AG08395 (cell line): ENCODE measurements at regions not wholly inside any gene's neighbourhood (a gene's known extent, or its start where the extent isn't known, plus 50 kb on each side); places are given as distances from the start of the nearest gene placed in this dataset.

Experiments used
- DNase-seq: peaks from one replicate; pipeline ENCODE4 v3.0.0; 2012; ENCODE audit warnings: mixed read lengths, low spot score

DNA sequence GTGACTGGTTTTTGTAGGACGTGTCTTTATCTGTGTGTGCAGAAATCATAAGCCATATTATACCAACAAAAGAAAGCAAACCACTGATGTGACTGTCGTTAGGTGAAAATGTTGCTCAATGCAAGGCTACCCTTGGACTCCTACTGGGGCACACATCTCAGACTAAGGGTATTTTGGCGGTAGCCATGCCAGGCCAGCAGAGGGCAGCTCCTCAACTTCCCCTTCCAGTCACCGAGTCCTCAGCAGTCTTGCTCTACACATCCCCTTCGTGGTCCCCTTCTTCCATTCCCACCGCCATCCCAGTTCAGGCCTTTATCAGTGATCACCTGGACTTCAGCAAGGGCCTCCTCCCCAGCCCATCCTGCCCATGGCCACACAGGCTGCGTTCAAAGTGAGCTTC, 113.7 kb upstream of the GGTLC1 start:
- DNase-seq = no peak

DNA sequence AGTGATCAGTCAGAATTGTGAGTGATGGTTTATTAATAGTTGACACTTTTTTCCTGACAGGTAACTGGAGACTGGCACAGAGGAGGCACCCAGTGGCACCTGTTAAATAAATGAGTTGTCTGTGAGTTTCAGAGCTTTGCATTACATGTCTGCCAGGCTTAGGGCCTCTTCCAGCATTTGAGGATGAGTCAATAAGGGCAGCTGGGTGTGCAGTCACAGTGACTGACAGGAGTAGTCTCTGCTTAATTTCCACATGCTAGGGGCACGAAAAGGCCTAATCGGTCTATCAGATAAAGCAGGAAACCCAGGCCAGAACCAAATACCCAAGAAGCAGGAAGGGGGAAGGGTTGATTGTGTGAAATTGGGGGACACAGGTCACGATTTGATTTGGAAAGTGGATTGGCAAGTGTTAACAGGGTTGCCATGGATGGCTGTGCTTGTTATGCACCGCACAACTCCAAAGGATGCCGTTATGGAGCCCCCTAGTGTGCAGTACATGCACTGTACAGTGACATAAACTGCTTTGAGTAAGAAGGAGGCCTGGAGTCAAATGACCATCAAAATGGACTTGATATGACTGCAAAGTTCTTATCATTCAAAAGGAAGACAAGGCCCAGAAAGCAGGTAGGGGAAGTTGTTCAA, 111.9 kb upstream of the GGTLC1 start:
- peak; percentile 31 for DNase-seq

GRCh38 chr20:24098886-24099285, 110.3 kb upstream of the GGTLC1 start:
- peak; percentile 16 for DNase-seq

- no peak for DNase-seq
Observed at GRCh38 chr20:24097506-24098245, 109.1 kb upstream of the GGTLC1 start.

- no peak for DNase-seq
Observed at GRCh38 chr20:24096864-24097450, 108.4 kb upstream of the GGTLC1 start.

- DNase-seq = no peak
Observed at GRCh38 chr20:24096264-24096663, 107.7 kb upstream of the GGTLC1 start.

DNA sequence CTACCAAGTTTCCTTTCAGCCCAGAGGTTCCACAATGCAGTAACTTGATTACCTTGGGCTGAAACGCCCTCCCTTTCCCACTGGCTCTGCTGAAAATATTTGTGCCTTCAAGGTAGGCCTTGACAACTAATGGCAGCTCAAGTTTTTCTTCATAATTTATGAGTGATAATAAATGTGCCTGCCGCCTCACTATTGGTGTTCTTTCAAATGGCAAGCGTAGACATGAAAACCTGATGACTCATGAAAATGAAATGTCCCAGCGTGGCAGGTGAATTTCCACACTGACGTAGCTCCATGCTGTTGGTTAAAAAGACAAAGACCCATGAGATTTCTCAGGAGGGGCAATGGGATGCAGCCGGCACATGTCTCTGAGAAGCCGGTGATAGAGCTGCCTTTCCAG, 107.2 kb upstream of the GGTLC1 start:
- DNase-seq = no peak

DNA sequence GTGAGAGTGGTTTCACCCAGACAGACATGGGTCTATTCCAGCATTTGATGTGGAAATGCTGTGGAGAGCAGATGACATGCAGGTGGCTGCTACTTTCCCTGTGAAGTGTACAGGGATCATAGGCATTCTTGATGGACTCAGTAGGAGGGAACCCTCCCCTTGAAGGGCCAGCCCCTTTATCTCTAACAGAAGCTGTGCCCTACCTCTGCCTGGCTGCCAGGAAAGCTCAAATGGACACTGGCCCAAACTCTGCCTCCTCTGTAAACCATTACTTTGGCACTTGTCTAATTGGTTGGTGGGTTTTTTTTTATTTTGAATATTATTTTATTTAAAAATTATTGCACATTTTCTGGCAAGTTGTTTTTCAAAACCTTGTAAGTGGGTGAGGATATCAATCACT, 106.7 kb upstream of the GGTLC1 start:
- DNase-seq = no peak

GRCh38 chr20:24089576-24089975, 101.0 kb upstream of the GGTLC1 start:
- no peak for DNase-seq

DNA sequence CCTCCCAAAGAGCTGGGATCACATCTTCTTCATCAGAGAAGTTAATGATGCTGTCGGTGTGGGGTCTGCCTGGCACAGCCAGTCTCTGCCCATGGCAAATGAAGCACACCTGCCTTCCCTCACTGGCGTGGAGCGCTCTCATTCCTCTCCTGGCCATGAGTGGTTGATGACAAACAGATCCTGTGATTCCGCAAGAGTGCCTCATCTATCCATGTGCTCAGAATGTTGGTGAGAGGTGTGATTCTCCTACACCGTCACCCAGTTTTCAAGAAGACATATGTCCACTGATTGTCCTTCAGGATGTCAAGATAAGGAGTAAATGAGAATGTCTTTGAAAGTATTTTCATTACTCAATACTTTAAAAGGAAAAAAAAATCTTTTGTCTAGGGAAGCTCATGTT, 97.5 kb upstream of the GGTLC1 start:
- DNase-seq = no peak

DNA sequence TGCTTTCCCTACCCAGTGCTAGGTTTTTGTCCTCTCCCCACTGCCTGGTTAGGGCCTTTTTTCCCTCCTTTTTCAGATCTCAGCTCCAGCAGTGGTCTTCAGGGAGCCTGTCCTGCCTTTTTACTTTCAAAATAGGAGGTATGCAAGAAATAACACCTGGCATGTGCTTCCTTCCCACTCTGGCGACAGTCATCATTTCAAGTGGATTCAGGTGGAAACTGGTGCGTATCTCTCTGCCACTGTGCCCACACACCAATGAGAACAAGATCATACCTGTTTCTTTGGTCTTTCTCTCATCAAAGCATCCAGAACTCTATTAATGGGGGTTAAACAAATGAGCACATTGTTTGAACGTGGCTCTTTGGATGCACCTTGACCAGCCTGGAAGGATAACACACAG, 95.7 kb upstream of the GGTLC1 start:
- no peak for DNase-seq

DNA sequence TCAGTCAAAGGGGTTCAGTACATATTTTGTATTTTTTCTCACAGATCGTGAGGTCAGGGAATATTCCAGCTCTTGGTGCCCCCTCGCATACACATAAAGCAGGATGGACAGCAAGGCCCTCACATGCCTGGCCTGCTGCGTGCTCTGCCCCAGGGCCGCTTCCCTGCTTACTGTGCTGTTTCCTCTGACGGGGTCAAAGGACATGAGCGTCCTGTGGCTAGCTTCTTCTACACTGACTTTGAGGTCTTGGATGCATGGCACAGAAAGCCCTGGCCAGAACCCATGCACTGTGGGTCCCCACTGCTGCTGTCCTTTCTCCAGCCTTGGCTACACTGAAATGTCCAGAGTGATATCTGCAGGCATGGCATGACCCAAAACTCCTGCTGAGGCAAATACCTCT, 92.5 kb upstream of the GGTLC1 start:
- DNase-seq = no peak

GRCh38 chr20:24079661-24080412, 91.3 kb upstream of the GGTLC1 start:
- no peak for DNase-seq

GRCh38 chr20:24077145-24077544, 88.6 kb upstream of the GGTLC1 start:
- DNase-seq = no peak

DNA sequence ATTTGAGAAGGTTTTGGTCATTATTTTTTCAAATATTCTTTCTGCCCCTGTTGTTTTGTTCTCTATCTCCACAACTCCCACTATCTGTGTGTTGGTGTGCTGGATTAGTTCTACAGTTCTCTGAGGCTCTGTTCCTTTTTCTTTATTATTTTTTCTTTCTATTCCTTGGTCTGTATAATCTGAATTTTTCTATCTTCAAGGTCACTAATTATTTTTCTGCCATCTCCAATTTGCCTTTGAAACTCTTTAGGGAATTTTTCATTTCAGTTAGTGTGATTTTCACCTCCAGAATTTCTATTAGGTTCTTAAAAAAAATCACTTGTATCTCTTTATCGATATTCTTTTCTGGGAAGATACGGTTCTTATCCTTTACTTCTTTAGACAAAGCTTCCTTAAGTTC, 82.1 kb upstream of the GGTLC1 start:
- DNase-seq = no peak

GRCh38 chr20:24066076-24066700, 77.6 kb upstream of the GGTLC1 start:
- DNase-seq = no peak

- no peak for DNase-seq
Observed at GRCh38 chr20:24064915-24065314, 76.3 kb upstream of the GGTLC1 start.

DNA sequence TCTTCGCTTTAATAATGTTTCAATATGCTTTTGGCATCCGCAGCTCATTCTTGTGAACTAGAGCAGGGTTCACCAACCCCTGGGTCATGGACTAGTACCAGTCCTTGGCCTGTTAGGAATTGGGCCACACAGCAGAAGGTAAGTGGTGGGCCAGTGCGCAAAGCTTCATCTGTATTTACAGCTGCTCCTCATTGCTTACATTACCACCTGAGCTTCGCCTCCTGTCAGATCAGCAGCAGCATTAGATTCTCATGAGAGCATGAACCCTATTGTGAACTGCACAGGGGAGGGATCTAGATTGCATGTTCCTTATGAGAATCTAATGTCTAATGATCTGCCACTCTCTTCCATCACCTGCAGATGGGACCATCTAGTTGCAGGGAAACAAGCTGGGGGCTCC, 75.5 kb upstream of the GGTLC1 start:
- DNase-seq = no peak

- DNase-seq = no peak
Observed at GRCh38 chr20:24063100-24063499, 74.5 kb upstream of the GGTLC1 start.

GRCh38 chr20:24060851-24061590, 72.4 kb upstream of the GGTLC1 start:
- no peak for DNase-seq

DNA sequence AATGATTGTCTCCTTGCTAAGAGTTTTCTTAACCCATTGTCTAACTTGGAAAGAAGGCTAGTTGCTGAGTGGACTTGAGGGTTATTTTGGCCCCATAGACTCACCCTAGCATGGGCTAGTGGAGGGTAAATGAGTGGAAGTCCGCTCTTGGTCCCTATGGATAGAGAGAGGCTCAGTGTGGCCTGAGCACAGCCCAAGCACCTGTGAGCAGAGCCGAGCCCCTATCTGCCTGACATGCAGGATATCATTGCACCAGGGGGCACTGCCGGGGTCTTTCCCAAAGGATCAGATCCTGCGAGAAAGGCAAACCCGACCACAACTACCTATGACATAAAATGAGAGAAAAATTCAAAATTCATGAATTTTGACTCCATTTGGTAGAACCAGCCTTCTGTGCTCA, 70.6 kb upstream of the GGTLC1 start:
- no peak for DNase-seq

GRCh38 chr20:24056491-24056890, 67.9 kb upstream of the GGTLC1 start:
- no peak for DNase-seq
